Activated CD8-positive, alpha-beta memory T cell treated with anti-CD3 and anti-CD28 coated beads, Interleukin-2, amount 10 ng/mL, durations not matched to agents 7 days and 5 days (primary cell): ENCODE measurements at regions not wholly inside any gene's neighbourhood (a gene's known extent, or its start where the extent isn't known, plus 50 kb on each side); places are given as distances from the start of the nearest gene placed in this dataset.

Experiments
- ATAC-seq: fragments of 150-1000 bp; cut with Tn5 transposase; one replicate; pipeline ENCODE4 v1.10.0; 2021; ENCODE audit warnings: moderate library complexity
- CTCF ChIA-PET: fragments of 350-600 bp; sonication (Branson Sonifier 250); formaldehyde crosslinking; loops from one replicate; lab custom pipeline; 2021; ENCODE audit warnings: antibody characterized with exemption; lab: Charles Lee
- DNase-seq: peaks from one replicate; pipeline ENCODE4 v3.0.0-alpha.2; 2020
- H3K27ac Mint-ChIP-seq: one replicate; pipeline ENCODE4 v1.8.0; 2021; ENCODE audit warnings: mild to moderate bottlenecking, mixed read lengths
- H3K27me3 Mint-ChIP-seq: one replicate; pipeline ENCODE4 v1.8.0; 2021; ENCODE audit warnings: mixed read lengths
- H3K36me3 Mint-ChIP-seq: one replicate; pipeline ENCODE4 v1.8.0; 2021; ENCODE audit warnings: mild to moderate bottlenecking, mixed read lengths
- H3K4me1 Mint-ChIP-seq: one replicate; pipeline ENCODE4 v1.8.0; 2021; ENCODE audit warnings: mixed read lengths
- H3K4me3 Mint-ChIP-seq: one replicate; pipeline ENCODE4 v1.8.0; 2021; ENCODE audit warnings: mild to moderate bottlenecking, moderate library complexity, mixed read lengths
- H3K9me3 Mint-ChIP-seq: one replicate; pipeline ENCODE4 v1.8.0; 2022; ENCODE audit warnings: low read depth, mixed read lengths

DNA sequence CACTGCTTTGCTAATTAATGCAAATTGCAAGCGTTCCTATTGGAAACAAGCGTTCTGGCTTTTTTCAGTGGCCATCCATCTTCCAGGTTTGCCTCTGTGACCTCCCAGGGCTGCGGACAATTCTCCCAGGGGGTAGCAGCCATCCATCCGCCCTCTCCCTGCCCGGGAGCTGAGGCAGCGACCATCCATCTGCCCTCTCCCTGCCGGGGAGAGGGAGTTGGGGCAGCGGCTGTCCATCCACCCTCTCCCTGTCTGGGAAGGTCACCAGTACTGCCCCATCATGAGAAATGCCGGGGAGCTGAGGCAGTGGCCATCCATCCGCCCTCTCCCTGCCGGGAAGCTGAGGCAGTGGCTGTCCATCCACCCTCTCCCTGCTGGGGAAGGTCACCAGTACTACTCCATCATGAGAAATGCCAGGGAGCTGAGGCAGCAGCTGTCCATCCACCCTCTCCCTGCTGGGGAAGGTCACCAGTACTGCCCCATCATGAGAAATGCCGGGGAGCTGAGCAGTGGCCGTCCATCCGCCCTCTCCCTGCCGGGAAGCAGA is 394.7 kb downstream of the BRD1 start:
- DNase-seq (no peak), ATAC-seq (no peak)
- H3K27me3 Mint-ChIP-seq, result peaks cover 3% of the 10 kb centered on the region
- H3K9me3 Mint-ChIP-seq, result no peaks in the 10 kb centered on the region
- H3K4me1 Mint-ChIP-seq, result no peaks in the 10 kb centered on the region
- no peak overlapping the region for H3K27ac Mint-ChIP-seq
- CTCF ChIA-PET, result no interaction called here
- H3K36me3 Mint-ChIP-seq, result no peaks in the 10 kb centered on the region
- no peak overlapping the region for H3K4me3 Mint-ChIP-seq

DNA sequence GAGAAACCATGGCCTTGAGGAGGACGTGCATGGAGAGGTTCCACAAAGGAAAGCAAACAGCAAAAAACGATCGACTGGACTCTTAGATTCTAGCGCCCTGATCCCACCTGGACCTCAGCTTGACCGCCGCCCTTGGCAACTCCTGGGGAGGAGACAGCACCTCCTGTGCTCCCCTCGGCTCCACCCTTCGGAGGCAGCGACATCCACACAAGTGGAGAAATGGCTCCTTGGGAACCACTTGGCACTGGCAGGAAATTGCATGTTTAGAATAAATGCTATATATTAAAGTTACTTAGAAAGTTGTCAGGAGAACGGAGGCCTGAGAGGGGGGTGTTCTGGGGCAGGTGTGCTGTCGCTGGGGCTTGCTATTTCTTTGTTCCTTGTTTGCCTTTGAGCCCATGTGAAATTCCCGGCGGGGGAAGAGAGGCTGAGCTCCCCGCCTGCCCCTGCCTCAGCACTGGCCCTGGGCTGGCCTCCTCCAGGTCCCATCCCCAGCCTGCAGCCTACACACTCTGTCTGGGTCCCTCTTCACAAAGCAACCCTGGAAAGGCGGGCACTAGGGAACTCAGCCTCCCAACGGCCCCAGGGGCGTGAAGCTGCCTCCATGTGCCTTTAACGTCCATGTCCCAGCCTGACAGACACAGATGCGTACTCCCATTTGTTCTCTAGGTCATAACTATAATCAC is 395.3 kb downstream of the BRD1 start:
- H3K4me1 Mint-ChIP-seq, result no peaks in the 10 kb centered on the region
- H3K27me3 Mint-ChIP-seq, result peaks cover 3% of the 10 kb centered on the region
- no peaks in the 10 kb centered on the region for H3K36me3 Mint-ChIP-seq
- no peak overlapping the region for H3K27ac Mint-ChIP-seq
- no peak overlapping the region for H3K4me3 Mint-ChIP-seq
- DNase-seq, result no peak
- ATAC-seq, result no peak
- CTCF ChIA-PET, result no interaction called here
- no peaks in the 10 kb centered on the region for H3K9me3 Mint-ChIP-seq

DNA sequence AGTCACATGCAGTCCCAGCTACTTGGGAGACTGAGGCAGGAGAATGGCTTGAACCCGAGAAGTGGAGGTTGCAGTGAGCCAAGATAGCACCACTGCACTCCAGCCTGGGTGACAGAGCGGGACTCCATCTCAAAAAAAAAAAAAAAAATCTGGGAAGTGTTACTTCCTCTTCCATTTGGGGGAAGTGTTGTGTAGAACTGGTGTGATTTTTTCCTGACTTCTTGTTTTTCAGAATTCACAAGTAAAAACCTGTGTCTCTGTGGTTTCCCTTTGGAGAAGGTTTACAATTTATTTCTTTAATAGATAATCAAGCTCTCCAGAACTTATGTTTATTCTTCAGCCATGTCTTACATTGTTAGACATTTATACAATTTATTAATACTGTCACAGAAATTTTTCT is 396.1 kb downstream of the BRD1 start:
- ATAC-seq, result no peak
- H3K9me3 Mint-ChIP-seq, result no peaks in the 10 kb centered on the region

GRCh38 chr22:49429066-49429465 is 398.6 kb downstream of the BRD1 start:
- Mint-ChIP-seq H3K4me3 (no peak overlapping the region), H3K36me3 (no peaks in the 10 kb centered on the region), H3K27ac (no peak overlapping the region), H3K27me3 (peaks cover 3% of the 10 kb centered on the region), H3K4me1 (no peaks in the 10 kb centered on the region), H3K9me3 (no peaks in the 10 kb centered on the region)
- ATAC-seq, result no peak
- no peak for DNase-seq
- CTCF ChIA-PET, result no interaction called here

More for the DNA sequence above, 396.1 kb downstream of the BRD1 start:
- H3K36me3 Mint-ChIP-seq, result no peaks in the 10 kb centered on the region
- H3K4me1 Mint-ChIP-seq, result no peaks in the 10 kb centered on the region
- H3K27me3 Mint-ChIP-seq, result peaks cover 3% of the 10 kb centered on the region
- no peak overlapping the region for H3K27ac Mint-ChIP-seq
- no peak for DNase-seq
- CTCF ChIA-PET, result no interaction called here
- H3K4me3 Mint-ChIP-seq, result no peak overlapping the region

DNA sequence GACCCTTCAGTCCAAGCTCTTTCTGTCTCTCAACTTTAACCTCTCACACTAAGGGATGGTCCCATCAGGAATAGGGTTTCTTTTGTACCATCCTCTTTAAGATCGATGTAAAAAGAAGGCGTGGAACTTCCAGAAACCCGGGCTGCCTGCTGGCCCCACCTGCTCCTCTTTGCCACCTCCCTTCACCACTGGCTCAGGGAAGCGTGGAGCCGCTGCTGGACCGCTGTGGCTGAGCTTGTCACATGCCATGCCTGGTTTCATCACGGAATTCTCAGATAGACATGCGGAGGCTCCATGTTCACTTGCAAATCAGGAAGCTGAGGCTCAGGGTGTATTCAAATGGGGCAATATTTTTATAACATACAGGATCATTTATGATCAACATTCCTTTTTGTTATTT is 399.7 kb downstream of the BRD1 start:
- DNase-seq, result no peak
- no peaks in the 10 kb centered on the region for H3K4me1 Mint-ChIP-seq
- no peak overlapping the region for H3K27ac Mint-ChIP-seq
- H3K36me3 Mint-ChIP-seq, result no peaks in the 10 kb centered on the region
- no peak overlapping the region for H3K4me3 Mint-ChIP-seq
- no peak for ATAC-seq
- H3K9me3 Mint-ChIP-seq, result no peaks in the 10 kb centered on the region
- peaks cover 3% of the 10 kb centered on the region for H3K27me3 Mint-ChIP-seq
- CTCF ChIA-PET, result no interaction called here

GRCh38 chr22:49427341-49427740 is 400.3 kb downstream of the BRD1 start:
- peaks cover 3% of the 10 kb centered on the region for H3K27me3 Mint-ChIP-seq
- no peak for DNase-seq
- H3K4me1 Mint-ChIP-seq, result no peaks in the 10 kb centered on the region
- ATAC-seq, result no peak
- H3K4me3 Mint-ChIP-seq, result no peak overlapping the region
- H3K36me3 Mint-ChIP-seq, result no peaks in the 10 kb centered on the region
- no peak overlapping the region for H3K27ac Mint-ChIP-seq
- CTCF ChIA-PET, result no interaction called here
- H3K9me3 Mint-ChIP-seq, result no peaks in the 10 kb centered on the region

- CTCF ChIA-PET, result no interaction called here
- peaks cover 3% of the 10 kb centered on the region for H3K27me3 Mint-ChIP-seq
- no peaks in the 10 kb centered on the region for H3K9me3 Mint-ChIP-seq
- no peak overlapping the region for H3K27ac Mint-ChIP-seq
- no peaks in the 10 kb centered on the region for H3K4me1 Mint-ChIP-seq
- no peak for ATAC-seq
- no peak for DNase-seq
- H3K36me3 Mint-ChIP-seq, result no peaks in the 10 kb centered on the region
- no peak overlapping the region for H3K4me3 Mint-ChIP-seq
Measured at GRCh38 chr22:49426618-49427266, 400.9 kb downstream of the BRD1 start.

DNA sequence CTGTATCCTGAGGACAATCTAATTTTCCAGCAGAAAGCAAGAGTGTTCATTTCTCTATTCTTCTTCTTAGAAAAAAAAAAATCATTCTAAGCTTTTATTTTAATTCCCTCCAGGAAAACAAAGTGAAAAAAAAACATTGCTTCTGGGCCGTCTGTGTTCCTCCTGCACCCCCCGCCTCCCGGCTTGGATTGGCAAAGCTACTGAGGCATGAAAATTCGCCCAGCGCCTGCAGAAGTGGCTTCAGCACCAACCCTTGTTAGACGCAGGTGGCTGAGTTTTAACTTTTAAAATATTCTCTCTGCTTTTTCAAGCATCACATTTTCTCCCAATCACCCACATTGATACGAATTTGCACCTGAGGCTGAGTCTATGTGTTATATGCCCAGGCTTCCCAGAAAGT is 401.6 kb downstream of the BRD1 start:
- H3K4me3 Mint-ChIP-seq, result no peak overlapping the region
- no peaks in the 10 kb centered on the region for H3K9me3 Mint-ChIP-seq
- peaks cover under 1% of the 10 kb centered on the region for H3K27me3 Mint-ChIP-seq
- H3K36me3 Mint-ChIP-seq, result no peaks in the 10 kb centered on the region
- H3K4me1 Mint-ChIP-seq, result no peaks in the 10 kb centered on the region
- CTCF ChIA-PET, result no interaction called here
- no peak for ATAC-seq
- DNase-seq, result no peak
- no peak overlapping the region for H3K27ac Mint-ChIP-seq

DNA sequence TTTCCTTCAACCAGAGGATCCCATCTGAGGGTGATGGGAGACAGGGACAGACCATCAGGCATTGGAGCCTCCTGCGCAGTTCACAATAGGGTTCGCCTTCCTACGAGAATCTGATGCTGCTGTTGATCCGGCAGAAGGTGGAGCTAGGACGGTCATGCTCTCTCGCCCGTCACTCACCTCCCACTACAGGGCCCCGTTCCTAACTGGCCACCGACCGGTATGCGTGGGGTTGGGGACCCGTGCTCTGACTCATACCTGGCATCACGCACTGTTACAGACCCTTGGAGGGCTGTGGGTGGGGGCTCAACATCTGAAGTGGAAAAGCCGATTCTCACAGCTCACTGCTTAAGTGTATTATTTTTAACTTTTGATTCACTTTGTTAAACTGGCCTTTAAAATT is 402.3 kb downstream of the BRD1 start:
- Mint-ChIP-seq H3K4me1 (no peaks in the 10 kb centered on the region), H3K27ac (no peak overlapping the region), H3K9me3 (no peaks in the 10 kb centered on the region), H3K27me3 (no peaks in the 10 kb centered on the region), H3K4me3 (no peak overlapping the region), H3K36me3 (no peaks in the 10 kb centered on the region)
- DNase-seq (no peak), ATAC-seq (no peak)
- CTCF ChIA-PET, result no interaction called here

DNA sequence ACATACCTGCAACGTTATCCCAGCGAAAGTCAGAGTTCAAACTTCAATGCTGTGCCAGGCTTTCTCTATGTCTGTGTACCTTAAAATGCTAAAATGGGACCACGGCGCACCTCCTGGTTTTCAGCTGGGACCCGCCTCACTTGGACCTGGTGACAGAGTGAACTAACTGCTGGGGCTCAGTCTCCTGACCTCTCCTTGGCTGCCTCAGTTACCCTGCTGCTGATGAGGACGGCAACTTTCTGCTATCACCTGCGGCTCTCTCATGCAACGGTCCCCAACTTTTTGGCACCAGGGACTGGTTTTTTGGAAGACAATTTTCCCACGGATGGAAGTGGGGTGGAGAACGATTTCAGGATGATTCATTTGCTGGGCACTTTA is 402.8 kb downstream of the BRD1 start:
- Mint-ChIP-seq H3K27me3 (no peaks in the 10 kb centered on the region), H3K9me3 (no peaks in the 10 kb centered on the region), H3K4me3 (no peak overlapping the region), H3K27ac (no peak overlapping the region), H3K4me1 (no peaks in the 10 kb centered on the region), H3K36me3 (no peaks in the 10 kb centered on the region)
- DNase-seq (no peak), ATAC-seq (no peak)
- CTCF ChIA-PET, result no interaction called here

GRCh38 chr22:49423125-49423650 is 404.5 kb downstream of the BRD1 start:
- DNase-seq (no peak), ATAC-seq (no peak)
- Mint-ChIP-seq H3K4me3 (no peak overlapping the region), H3K27ac (no peak overlapping the region), H3K4me1 (no peaks in the 10 kb centered on the region), H3K36me3 (no peaks in the 10 kb centered on the region), H3K9me3 (no peaks in the 10 kb centered on the region), H3K27me3 (no peaks in the 10 kb centered on the region)
- CTCF ChIA-PET, result no interaction called here

- Mint-ChIP-seq H3K4me1 (no peaks in the 10 kb centered on the region), H3K36me3 (no peaks in the 10 kb centered on the region), H3K4me3 (no peak overlapping the region), H3K27ac (no peak overlapping the region), H3K27me3 (no peaks in the 10 kb centered on the region), H3K9me3 (no peaks in the 10 kb centered on the region)
- CTCF ChIA-PET, result no interaction called here
- no peak for DNase-seq
- no peak for ATAC-seq
Measured at GRCh38 chr22:49422701-49423100, 405.0 kb downstream of the BRD1 start.

DNA sequence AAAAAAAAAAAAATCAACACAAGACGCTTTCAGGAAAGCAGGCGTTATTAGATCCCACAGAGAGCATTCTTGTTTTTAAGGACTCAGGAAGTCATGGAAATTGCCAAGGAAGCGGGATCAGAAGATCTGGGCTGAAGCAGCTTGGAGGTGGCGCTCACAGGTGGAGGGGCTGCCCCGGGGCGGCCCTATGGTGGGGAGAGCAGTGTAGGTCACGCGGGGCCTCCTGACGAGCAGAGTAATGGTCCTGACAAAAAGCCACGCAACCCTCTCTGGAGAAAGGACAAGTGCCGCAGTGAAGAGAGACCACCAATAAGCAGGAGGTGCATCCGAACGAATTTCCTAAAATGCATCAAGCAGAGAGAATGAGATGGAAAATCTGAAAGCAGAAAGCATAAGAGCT is 407.0 kb downstream of the BRD1 start:
- DNase-seq (no peak), ATAC-seq (no peak)
- Mint-ChIP-seq H3K27ac (no peak overlapping the region), H3K9me3 (no peaks in the 10 kb centered on the region), H3K4me3 (no peak overlapping the region), H3K36me3 (no peaks in the 10 kb centered on the region), H3K4me1 (no peaks in the 10 kb centered on the region), H3K27me3 (no peaks in the 10 kb centered on the region)
- CTCF ChIA-PET, result no interaction called here

GRCh38 chr22:49419661-49420060 is 408.0 kb downstream of the BRD1 start:
- Mint-ChIP-seq H3K9me3 (no peaks in the 10 kb centered on the region), H3K27me3 (no peaks in the 10 kb centered on the region), H3K4me3 (no peak overlapping the region), H3K36me3 (no peaks in the 10 kb centered on the region), H3K27ac (no peak overlapping the region), H3K4me1 (no peaks in the 10 kb centered on the region)
- no peak for DNase-seq
- no peak for ATAC-seq
- CTCF ChIA-PET, result no interaction called here
